Nephron progenitor cell (in vitro differentiated cells): ENCODE measurements at regions not wholly inside any gene's neighbourhood (a gene's known extent, or its start where the extent isn't known, plus 50 kb on each side); places are given as distances from the start of the nearest gene placed in this dataset.
"Not testable (repeated sequence)": the region's sequence is repeated elsewhere in the genome, so short reads cannot be mapped to it uniquely, and the experiment has no call there.

ENCODE experiments used
- DNase-seq: peaks from one replicate; pipeline ENCODE4 v3.0.0; 2021
- H3K27ac Mint-ChIP-seq: 2 replicates; pipeline ENCODE4 v1.8.0; 2021; ENCODE audit warnings: mild to moderate bottlenecking, moderate library complexity, mixed read lengths
- H3K27me3 Mint-ChIP-seq: 2 replicates; pipeline ENCODE4 v1.8.0; 2021; ENCODE audit warnings: mild to moderate bottlenecking, low read depth, mixed read lengths; ENCODE audit not compliant: poor library complexity
- H3K36me3 Mint-ChIP-seq: 2 replicates; pipeline ENCODE4 v1.8.0; 2021; ENCODE audit warnings: low read depth, mixed read lengths
- H3K4me1 Mint-ChIP-seq: 2 replicates; pipeline ENCODE4 v1.8.0; 2021; ENCODE audit warnings: mixed read lengths
- H3K4me3 Mint-ChIP-seq: 2 replicates; pipeline ENCODE4 v1.8.0; 2021; ENCODE audit warnings: mild to moderate bottlenecking, moderate library complexity, mixed read lengths
- H3K9me3 Mint-ChIP-seq: 2 replicates; pipeline ENCODE4 v1.8.0; 2021; ENCODE audit warnings: mild to moderate bottlenecking, moderate library complexity, mixed read lengths
- TF ChIP-seq, protein P1 (sequence below): fragments of 200-600 bp; sonication (generic); IDR thresholded peaks from 2 replicates; pipeline ENCODE4 v1.5.0; 2021; ENCODE audit warnings: antibody characterized with exemption

DNA sequence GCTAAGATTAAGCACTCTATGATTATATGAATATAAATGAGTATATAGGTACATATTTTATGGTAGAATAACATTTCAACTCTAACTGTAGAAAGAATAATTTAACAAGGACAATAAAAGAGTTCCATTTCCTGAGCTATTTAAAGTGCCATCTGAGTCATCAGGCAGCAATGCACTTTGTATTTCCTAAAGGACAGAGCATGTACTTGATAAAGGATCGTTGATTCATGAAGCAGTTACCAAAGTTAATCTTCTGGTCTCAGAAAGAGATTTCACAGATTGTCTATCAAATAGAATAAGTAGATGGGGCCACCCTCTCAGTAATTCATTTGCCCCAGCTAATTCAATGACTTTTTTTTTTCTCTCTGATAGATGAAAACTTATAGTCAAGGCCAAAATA lies 747.8 kb downstream of the CDH18 start:
- DNase-seq = no peak
- no peaks in the 10 kb centered on the region for H3K27me3 Mint-ChIP-seq
- H3K4me3 Mint-ChIP-seq = no peak overlapping the region
- no peaks in the 10 kb centered on the region for H3K4me1 Mint-ChIP-seq
- TF ChIP-seq, protein P1, sequence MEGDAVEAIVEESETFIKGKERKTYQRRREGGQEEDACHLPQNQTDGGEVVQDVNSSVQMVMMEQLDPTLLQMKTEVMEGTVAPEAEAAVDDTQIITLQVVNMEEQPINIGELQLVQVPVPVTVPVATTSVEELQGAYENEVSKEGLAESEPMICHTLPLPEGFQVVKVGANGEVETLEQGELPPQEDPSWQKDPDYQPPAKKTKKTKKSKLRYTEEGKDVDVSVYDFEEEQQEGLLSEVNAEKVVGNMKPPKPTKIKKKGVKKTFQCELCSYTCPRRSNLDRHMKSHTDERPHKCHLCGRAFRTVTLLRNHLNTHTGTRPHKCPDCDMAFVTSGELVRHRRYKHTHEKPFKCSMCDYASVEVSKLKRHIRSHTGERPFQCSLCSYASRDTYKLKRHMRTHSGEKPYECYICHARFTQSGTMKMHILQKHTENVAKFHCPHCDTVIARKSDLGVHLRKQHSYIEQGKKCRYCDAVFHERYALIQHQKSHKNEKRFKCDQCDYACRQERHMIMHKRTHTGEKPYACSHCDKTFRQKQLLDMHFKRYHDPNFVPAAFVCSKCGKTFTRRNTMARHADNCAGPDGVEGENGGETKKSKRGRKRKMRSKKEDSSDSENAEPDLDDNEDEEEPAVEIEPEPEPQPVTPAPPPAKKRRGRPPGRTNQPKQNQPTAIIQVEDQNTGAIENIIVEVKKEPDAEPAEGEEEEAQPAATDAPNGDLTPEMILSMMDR = no peak
- H3K27ac Mint-ChIP-seq = no peak overlapping the region
- no peaks in the 10 kb centered on the region for H3K36me3 Mint-ChIP-seq
- H3K9me3 Mint-ChIP-seq = no peaks in the 10 kb centered on the region

- H3K36me3 Mint-ChIP-seq = no peaks in the 10 kb centered on the region
Observed at GRCh38 chr5:19241690-19242089, 746.3 kb downstream of the CDH18 start.

DNA sequence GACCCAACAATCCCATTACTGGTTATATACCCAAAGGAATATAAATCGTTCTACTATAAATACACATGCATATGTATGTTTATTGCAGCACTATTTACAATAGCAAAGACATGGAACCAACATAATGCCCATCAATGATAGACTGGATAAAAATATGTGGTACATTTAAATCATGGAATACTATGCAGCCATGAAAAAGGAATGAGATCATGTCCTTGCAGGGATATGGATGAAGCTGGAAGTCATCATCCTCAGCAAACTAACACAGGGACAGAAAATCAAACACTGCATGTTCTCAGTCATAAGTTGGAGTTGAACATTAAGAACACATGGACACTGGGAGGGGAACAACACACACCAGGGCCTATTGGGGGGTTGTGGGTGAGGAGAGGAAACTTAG lies 741.8 kb downstream of the CDH18 start:
- H3K27me3 Mint-ChIP-seq, H3K27ac Mint-ChIP-seq, H3K4me3 Mint-ChIP-seq, H3K9me3 Mint-ChIP-seq, DNase-seq, H3K36me3 Mint-ChIP-seq, H3K4me1 Mint-ChIP-seq: not testable (repeated sequence)

More at GRCh38 chr5:19241690-19242089, 746.3 kb downstream of the CDH18 start:
- no peak overlapping the region for H3K4me3 Mint-ChIP-seq
- peaks cover 3% of the 10 kb centered on the region for H3K27me3 Mint-ChIP-seq
- no peaks in the 10 kb centered on the region for H3K9me3 Mint-ChIP-seq
- no peak overlapping the region for H3K27ac Mint-ChIP-seq
- no peak for DNase-seq
- TF ChIP-seq, protein P1 = no peak
- H3K4me1 Mint-ChIP-seq = no peaks in the 10 kb centered on the region

- H3K4me1 Mint-ChIP-seq = no peaks in the 10 kb centered on the region
- H3K9me3 Mint-ChIP-seq = no peaks in the 10 kb centered on the region
- peaks cover 7% of the 10 kb centered on the region for H3K27me3 Mint-ChIP-seq
- no peaks in the 10 kb centered on the region for H3K36me3 Mint-ChIP-seq
- TF ChIP-seq, protein P1 = no peak
- no peak overlapping the region for H3K27ac Mint-ChIP-seq
- no peak overlapping the region for H3K4me3 Mint-ChIP-seq
- DNase-seq = no peak
Observed at GRCh38 chr5:19247302-19247701, 740.7 kb downstream of the CDH18 start.

- Mint-ChIP-seq H3K4me3 (no peak overlapping the region), H3K27me3 (no peaks in the 10 kb centered on the region)
- DNase-seq = no peak
Observed at GRCh38 chr5:19256036-19256435, 732.0 kb downstream of the CDH18 start.

DNA sequence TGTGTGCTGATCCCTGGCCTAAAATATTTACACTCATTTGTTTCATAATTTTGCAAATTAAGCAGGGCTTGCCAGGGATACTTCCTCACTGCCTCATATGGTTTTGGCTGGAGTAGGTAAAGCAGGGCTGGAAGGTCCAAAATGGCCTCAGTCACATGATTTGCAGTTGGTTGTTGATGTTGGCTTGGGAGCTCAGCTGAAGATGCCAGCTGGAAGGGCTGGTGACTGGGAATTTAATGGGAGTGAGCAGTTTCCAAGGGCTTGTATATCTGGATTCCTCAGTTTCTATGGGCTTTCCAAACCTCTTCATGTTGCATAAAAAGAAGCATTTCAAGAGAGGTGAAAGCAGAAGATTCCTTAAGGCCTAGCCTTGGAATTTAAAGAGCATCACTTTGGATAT lies 729.3 kb downstream of the CDH18 start:
- Mint-ChIP-seq H3K36me3 (no peaks in the 10 kb centered on the region), H3K9me3 (no peaks in the 10 kb centered on the region)

More at GRCh38 chr5:19256036-19256435, 732.0 kb downstream of the CDH18 start:
- H3K36me3 Mint-ChIP-seq = no peaks in the 10 kb centered on the region
- no peaks in the 10 kb centered on the region for H3K4me1 Mint-ChIP-seq
- TF ChIP-seq, protein P1 = no peak
- H3K9me3 Mint-ChIP-seq = no peaks in the 10 kb centered on the region
- no peak overlapping the region for H3K27ac Mint-ChIP-seq

More for the DNA sequence above, 729.3 kb downstream of the CDH18 start:
- DNase-seq = no peak
- Mint-ChIP-seq H3K4me1 (no peaks in the 10 kb centered on the region), H3K27me3 (no peaks in the 10 kb centered on the region), H3K4me3 (no peak overlapping the region), H3K27ac (no peak overlapping the region)
- TF ChIP-seq, protein P1 = no peak
